ENCODE measurements at regions not wholly inside any gene's neighbourhood (a gene's known extent, or its start where the extent isn't known, plus 50 kb on each side); places are given as distances from the start of the nearest gene placed in this dataset.
"Not testable (repeated sequence)": the region's sequence is repeated elsewhere in the genome, so short reads cannot be mapped to it uniquely, and the experiment has no call there.

DNA sequence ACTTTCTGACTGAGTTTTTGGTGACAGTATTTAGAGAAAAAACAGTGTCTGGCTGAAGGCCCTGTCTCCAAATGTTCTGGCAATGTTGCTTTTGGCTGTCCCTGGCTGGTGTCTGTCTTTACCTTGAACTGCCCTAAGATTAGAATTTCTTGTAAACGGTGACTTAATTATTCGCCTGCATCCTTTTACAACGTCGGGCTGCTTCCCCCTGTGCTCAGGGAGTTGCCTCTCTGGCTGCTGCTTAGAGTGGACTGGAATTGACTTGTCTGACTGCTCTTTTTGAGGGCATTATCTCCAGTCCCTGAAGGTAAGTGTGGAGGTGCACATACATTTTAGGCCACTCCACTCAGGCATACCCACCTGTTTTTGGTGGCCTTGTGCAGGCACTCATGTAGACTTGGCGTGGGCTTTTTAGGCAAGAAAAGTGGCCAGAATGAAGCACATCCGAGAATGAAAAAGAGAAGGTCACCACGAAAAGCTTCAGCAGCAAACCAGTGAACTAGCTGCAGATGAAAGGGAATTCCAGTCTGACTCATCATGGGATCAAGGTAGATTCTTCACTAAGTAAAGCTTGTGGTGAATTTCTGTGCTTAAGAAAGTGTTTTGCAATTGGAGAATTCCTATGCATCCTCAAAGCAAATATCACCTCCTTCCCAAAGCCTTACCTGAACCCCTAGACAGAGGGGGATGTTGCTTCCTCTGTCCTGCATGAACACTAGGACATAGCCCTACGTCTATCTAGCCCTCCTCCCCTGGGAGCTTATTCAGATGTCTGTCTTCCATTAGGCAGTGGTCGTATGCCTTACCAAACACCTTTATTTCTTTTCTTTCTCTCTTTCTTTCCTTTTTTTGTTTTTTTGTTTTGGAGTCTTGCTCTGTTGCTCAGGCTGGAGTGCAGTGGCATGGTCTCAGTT lies 230.3 kb upstream of the TRIB2 start:
- H3K4me3 ChIP-seq (ENCODE audit: low read length) = no peak overlapping the region

DNA sequence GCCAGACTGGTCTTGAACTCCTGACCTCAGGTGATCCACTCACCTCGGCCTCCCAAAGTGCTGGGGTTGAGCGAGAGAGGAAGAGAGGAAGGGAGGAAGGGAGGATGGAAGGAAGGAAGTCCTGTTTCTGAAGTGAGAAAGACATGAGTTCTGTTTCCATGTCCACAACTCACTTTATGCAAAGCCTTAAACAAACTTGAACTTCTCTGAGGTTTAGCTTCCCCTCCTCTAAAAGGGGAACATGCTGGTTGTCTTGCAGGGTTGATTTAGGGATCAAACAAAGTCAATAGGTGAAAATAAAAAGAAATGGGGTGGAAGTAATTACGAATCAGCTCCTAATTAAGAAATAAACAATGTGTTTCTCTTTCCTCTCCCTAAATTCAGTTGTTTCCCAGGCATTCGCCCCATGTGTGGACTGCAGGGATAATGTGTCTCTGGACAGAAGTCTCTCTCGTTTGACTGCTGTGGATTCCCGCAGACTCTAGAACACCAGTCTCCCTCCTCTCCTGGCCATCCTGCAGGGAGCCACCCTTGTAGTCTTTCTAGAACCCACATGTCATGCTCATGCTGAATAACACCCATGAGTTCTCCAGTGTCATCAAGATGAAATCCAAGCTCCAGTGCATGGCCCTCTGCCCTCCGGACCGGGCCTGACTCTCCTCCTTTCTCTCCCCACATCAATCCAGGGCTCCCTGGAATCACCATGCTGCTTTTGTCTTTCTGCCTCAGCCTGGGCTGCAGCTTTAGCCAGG lies 229.3 kb upstream of the TRIB2 start:
- no peaks in the 10 kb centered on the region for H3K9me3 ChIP-seq (ENCODE audit: insufficient read depth, low read depth, low read length)

More for the DNA sequence above, 230.3 kb upstream of the TRIB2 start:
- Histone ChIP-seq H3K9ac (ENCODE audit: low read depth, low read length) (no peak overlapping the region), H3K27me3 (ENCODE audit: insufficient read depth, low read length) (no peaks in the 10 kb centered on the region), H3K27ac (ENCODE audit: low read length) (no peak overlapping the region), H3K9me3 (ENCODE audit: insufficient read depth, low read depth, low read length) (no peaks in the 10 kb centered on the region), H3K4me1 (ENCODE audit: insufficient read depth, low read length) (no peaks in the 10 kb centered on the region), H3K36me3 (ENCODE audit: insufficient read depth, low read depth, low read length) (no peaks in the 10 kb centered on the region)

DNA sequence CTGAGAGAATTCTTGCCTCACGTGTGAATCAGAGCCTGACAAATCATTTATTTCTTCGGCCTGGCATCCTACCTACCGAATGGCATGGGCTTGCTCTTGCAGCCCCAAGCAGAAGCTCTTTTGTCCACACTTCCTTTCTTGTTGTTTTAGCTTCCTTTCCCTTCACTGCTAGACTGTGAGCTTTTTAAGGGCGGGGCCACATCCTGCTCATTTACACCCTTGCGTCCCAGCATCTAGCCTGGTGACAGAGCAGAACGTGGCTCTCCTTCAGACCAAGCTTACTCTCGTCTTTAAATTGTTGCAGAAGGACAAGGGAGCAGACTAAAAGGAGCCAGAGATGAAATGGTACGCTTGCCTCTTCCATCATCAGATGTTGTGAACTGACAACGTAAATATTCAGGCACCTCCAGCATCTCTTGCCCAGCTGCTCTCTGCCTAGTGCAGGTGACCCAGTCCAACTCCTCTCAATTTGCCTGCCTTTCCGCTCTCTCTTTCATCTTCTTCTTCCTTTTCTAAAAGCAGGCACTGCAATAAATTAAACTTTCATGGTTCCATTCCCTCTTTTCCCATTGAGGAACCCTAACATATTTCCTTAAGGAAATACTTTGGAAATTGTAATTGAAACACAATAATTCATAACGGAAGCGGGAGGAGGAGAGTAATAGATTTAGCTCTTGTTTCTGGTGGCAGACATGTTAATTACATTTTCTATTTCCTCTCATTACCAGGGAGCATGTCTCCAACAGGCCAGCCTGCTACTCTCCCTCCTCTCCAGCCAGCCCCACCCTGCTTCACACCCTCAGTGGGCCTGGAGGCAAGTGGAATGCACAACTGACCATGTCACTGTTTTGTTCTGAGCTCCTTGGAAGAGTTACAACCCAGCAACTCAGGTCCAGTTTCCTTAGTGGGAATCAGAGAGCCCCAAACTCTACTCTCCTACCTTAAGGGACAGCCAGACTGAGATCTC lies 228.1 kb upstream of the TRIB2 start:
- Histone ChIP-seq H3K9ac (ENCODE audit: low read depth, low read length) (no peak overlapping the region), H3K36me3 (ENCODE audit: insufficient read depth, low read depth, low read length) (no peaks in the 10 kb centered on the region), H3K27ac (ENCODE audit: low read length) (no peak overlapping the region), H3K4me1 (ENCODE audit: insufficient read depth, low read length) (no peaks in the 10 kb centered on the region), H3K9me3 (ENCODE audit: insufficient read depth, low read depth, low read length) (no peaks in the 10 kb centered on the region), H3K4me3 (ENCODE audit: low read length) (no peak overlapping the region), H3K27me3 (ENCODE audit: insufficient read depth, low read length) (no peaks in the 10 kb centered on the region)

More for the DNA sequence above, 229.3 kb upstream of the TRIB2 start:
- no peak overlapping the region for H3K9ac ChIP-seq (ENCODE audit: low read depth, low read length)
- no peak overlapping the region for H3K4me3 ChIP-seq (ENCODE audit: low read length)
- H3K36me3 ChIP-seq (ENCODE audit: insufficient read depth, low read depth, low read length) = no peaks in the 10 kb centered on the region
- no peaks in the 10 kb centered on the region for H3K27me3 ChIP-seq (ENCODE audit: insufficient read depth, low read length)
- H3K4me1 ChIP-seq (ENCODE audit: insufficient read depth, low read length) = no peaks in the 10 kb centered on the region
- no peak overlapping the region for H3K27ac ChIP-seq (ENCODE audit: low read length)

DNA sequence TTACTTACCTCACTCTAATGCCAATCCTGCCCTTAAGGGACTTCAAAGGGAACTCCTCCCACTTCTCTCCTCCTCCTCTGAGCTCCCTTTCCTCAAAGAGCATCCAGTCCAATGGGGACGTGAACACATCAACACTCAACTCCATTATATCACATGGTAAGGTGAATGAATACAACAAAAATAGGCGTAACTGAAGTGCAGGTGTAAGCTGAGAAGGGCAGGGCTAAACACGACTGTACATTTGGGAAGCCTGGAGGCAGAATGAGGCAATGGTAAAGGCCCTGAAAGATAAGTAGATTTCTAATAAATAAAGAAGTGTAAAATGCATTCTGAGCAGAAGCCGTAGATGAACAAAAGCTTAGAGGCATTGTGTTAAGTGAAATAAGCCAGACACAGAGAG lies 226.1 kb upstream of the TRIB2 start:
- Histone ChIP-seq H3K27me3 (ENCODE audit: insufficient read depth, low read length) (no peaks in the 10 kb centered on the region), H3K9ac (ENCODE audit: low read depth, low read length) (no peak overlapping the region), H3K4me3 (ENCODE audit: low read length) (no peak overlapping the region), H3K27ac (ENCODE audit: low read length) (no peak overlapping the region), H3K9me3 (ENCODE audit: insufficient read depth, low read depth, low read length) (no peaks in the 10 kb centered on the region), H3K36me3 (ENCODE audit: insufficient read depth, low read depth, low read length) (no peaks in the 10 kb centered on the region), H3K4me1 (ENCODE audit: insufficient read depth, low read length) (no peaks in the 10 kb centered on the region)

DNA sequence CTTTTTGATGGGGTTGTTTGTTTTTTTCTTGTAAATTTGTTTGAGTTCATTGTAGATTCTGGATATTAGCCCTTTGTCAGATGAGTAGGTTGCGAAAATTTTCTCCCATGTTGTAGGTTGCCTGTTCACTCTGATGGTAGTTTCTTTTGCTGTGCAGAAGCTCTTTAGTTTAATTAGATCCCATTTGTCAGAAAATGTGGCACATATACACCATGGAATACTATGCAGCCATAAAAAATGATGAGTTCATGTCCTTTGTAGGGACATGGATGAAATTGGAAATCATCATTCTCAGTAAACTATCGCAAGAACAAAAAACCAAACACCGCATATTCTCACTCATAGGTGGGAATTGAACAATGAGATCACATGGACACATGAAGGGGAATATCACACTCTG lies 224.4 kb upstream of the TRIB2 start:
- H3K4me1 ChIP-seq (ENCODE audit: insufficient read depth, low read length); H3K27me3 ChIP-seq (ENCODE audit: insufficient read depth, low read length); H3K9ac ChIP-seq (ENCODE audit: low read depth, low read length); H3K4me3 ChIP-seq (ENCODE audit: low read length); H3K36me3 ChIP-seq (ENCODE audit: insufficient read depth, low read depth, low read length); H3K9me3 ChIP-seq (ENCODE audit: insufficient read depth, low read depth, low read length); H3K27ac ChIP-seq (ENCODE audit: low read length): not testable (repeated sequence)

DNA sequence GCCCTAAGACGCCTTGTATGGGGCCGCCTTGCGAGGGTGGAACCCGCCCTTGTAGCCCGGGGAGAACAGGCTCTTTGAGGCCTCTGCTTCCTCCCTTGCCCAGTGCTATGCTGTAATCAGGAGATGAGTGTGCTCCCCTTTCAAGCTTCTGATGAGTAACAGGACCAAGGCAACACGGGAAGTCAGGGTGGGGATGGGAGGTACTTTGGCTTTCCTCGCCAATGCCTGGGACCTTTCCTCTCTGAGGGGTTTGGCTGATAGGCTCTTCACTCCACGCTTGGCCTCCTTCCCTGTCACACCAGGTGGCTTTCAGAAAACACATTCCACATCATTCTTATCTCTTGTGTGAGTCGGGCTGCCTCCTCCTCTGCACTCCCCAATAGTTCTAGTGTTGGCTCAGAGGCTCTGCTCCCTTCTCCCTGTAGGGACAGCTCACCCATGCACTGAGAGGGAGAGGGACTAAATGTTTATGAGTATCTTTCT lies 223.7 kb upstream of the TRIB2 start:
- H3K9ac ChIP-seq (ENCODE audit: low read depth, low read length) = no peak overlapping the region
- no peak overlapping the region for H3K27ac ChIP-seq (ENCODE audit: low read length)
- no peak overlapping the region for H3K4me3 ChIP-seq (ENCODE audit: low read length)
- H3K9me3 ChIP-seq (ENCODE audit: insufficient read depth, low read depth, low read length) = no peaks in the 10 kb centered on the region
- no peaks in the 10 kb centered on the region for H3K36me3 ChIP-seq (ENCODE audit: insufficient read depth, low read depth, low read length)
- H3K4me1 ChIP-seq (ENCODE audit: insufficient read depth, low read length) = no peaks in the 10 kb centered on the region
- no peaks in the 10 kb centered on the region for H3K27me3 ChIP-seq (ENCODE audit: insufficient read depth, low read length)

DNA sequence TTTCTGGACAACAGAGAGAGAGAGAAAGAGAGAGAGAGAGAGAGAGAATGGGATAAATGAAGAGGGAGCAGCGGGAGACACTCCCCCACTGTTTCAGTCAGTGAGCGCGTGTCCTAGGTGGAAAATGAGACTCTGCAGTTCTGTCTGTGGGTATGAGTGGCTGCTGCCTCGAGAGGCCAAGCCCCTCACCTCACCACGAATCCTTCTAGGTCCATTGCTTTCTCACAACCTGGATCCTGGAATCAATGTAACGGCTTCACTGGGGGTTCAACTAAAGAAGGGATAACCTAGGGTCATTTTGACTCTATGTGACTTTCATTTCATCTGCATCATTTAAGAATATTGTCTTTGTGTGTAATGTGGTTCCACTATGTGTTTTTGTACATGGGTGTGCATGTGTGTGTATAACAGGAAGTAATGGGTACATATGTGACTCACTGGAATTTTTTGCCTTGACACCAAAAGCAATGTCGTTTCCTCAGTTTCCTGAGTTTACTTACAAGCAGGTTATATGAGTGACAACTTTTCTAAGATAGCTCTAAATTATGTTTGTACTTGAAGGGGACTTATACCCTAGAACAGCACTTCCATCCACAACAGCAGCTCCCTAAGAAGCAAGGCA lies 221.4 kb upstream of the TRIB2 start:
- no peak overlapping the region for H3K4me3 ChIP-seq (ENCODE audit: low read length)
- no peaks in the 10 kb centered on the region for H3K4me1 ChIP-seq (ENCODE audit: insufficient read depth, low read length)
- H3K9me3 ChIP-seq (ENCODE audit: insufficient read depth, low read depth, low read length) = no peaks in the 10 kb centered on the region

DNA sequence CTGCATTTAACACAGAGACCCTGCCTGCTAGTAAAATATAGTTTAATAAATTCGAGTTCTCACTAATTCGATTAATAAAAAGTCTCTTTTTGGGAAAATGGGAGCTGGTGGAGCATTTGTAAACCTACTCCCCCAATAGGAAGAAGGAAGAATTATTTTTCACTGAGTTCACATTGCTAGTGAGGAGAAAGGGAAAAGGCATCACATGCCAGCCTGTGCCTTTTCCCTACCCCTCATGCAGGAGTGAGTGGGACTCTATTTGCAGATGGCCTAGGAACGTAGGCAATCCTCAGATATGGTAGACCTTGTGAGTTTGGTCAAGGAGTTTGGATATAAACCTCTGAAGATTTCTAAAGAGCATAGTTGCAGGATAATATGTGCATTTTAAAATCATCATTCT lies 218.4 kb upstream of the TRIB2 start:
- no peaks in the 10 kb centered on the region for H3K27me3 ChIP-seq (ENCODE audit: insufficient read depth, low read length)

More for the DNA sequence above, 221.4 kb upstream of the TRIB2 start:
- Histone ChIP-seq H3K27me3 (ENCODE audit: insufficient read depth, low read length) (no peaks in the 10 kb centered on the region), H3K36me3 (ENCODE audit: insufficient read depth, low read depth, low read length) (no peaks in the 10 kb centered on the region), H3K27ac (ENCODE audit: low read length) (no peak overlapping the region), H3K9ac (ENCODE audit: low read depth, low read length) (no peak overlapping the region)

DNA sequence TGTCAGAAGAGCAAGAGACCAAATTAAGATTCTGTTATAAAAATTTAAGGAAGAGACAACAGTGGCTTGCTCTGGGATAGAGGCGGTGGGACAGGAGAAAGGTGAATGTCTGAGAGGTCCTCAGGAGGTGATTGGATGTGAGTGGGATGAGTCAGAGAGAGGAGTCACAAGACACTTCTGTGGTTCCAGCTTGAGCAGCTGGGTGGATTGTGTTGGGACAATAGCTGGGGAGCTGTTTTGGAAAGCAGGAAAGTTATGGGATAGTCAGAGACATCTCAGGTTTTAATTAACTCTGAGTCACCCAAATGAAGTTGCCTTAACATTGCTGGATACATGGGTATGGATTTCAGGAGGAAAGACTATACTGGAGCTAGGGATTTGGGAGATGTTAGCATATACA lies 218.0 kb upstream of the TRIB2 start:
- no peak overlapping the region for H3K9ac ChIP-seq (ENCODE audit: low read depth, low read length)
- H3K36me3 ChIP-seq (ENCODE audit: insufficient read depth, low read depth, low read length) = no peaks in the 10 kb centered on the region
- no peak overlapping the region for H3K4me3 ChIP-seq (ENCODE audit: low read length)
- H3K27ac ChIP-seq (ENCODE audit: low read length) = no peak overlapping the region
- no peaks in the 10 kb centered on the region for H3K27me3 ChIP-seq (ENCODE audit: insufficient read depth, low read length)
- no peaks in the 10 kb centered on the region for H3K4me1 ChIP-seq (ENCODE audit: insufficient read depth, low read length)
- no peaks in the 10 kb centered on the region for H3K9me3 ChIP-seq (ENCODE audit: insufficient read depth, low read depth, low read length)

More for the DNA sequence above, 218.4 kb upstream of the TRIB2 start:
- H3K36me3 ChIP-seq (ENCODE audit: insufficient read depth, low read depth, low read length) = no peaks in the 10 kb centered on the region
- H3K9me3 ChIP-seq (ENCODE audit: insufficient read depth, low read depth, low read length) = no peaks in the 10 kb centered on the region
- H3K27ac ChIP-seq (ENCODE audit: low read length) = no peak overlapping the region
- no peaks in the 10 kb centered on the region for H3K4me1 ChIP-seq (ENCODE audit: insufficient read depth, low read length)
- H3K9ac ChIP-seq (ENCODE audit: low read depth, low read length) = no peak overlapping the region
- no peak overlapping the region for H3K4me3 ChIP-seq (ENCODE audit: low read length)

DNA sequence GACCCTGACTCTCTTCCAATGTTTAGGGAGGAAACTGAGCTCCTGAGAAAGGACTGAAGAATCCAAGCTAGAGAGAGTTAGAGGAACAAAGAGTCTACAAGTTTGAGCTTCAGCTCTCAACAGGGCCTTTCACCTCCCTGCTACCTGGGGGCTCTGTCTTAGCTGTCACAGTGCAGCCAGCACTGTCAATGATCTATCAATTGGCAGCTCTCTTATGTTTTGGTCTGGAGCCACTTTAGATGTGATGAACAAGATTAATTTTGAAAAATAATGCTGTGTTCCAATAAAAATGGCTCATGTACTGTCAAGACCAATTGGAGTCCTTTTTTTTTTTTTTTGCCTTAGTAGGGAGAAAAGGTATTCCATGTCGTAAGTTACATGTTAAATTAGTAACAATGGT lies 215.8 kb upstream of the TRIB2 start:
- H3K4me1 ChIP-seq (ENCODE audit: insufficient read depth, low read length) = no peaks in the 10 kb centered on the region
- H3K9ac ChIP-seq (ENCODE audit: low read depth, low read length) = no peak overlapping the region
- no peak overlapping the region for H3K4me3 ChIP-seq (ENCODE audit: low read length)

More for the DNA sequence above, 215.8 kb upstream of the TRIB2 start:
- H3K9me3 ChIP-seq (ENCODE audit: insufficient read depth, low read depth, low read length) = no peaks in the 10 kb centered on the region
- H3K36me3 ChIP-seq (ENCODE audit: insufficient read depth, low read depth, low read length) = no peaks in the 10 kb centered on the region
- H3K27ac ChIP-seq (ENCODE audit: low read length) = no peak overlapping the region
- no peaks in the 10 kb centered on the region for H3K27me3 ChIP-seq (ENCODE audit: insufficient read depth, low read length)
